ENCODE measurements at regions not wholly inside any gene's neighbourhood (a gene's known extent, or its start where the extent isn't known, plus 50 kb on each side); places are given as distances from the start of the nearest gene placed in this dataset.

GRCh38 chr20:9940329-9940728 is 94.5 kb upstream of the ANKEF1 start:
- ATAC-seq (no peak), DNase-seq (no peak)
- H3K9me3 Mint-ChIP-seq (ENCODE audit: low read depth), result no peaks in the 10 kb centered on the region
- no peak overlapping the region for H3K27ac Mint-ChIP-seq
- no peaks in the 10 kb centered on the region for H3K36me3 Mint-ChIP-seq
- H3K4me3 Mint-ChIP-seq, result no peak overlapping the region
- CTCF ChIA-PET, result no interaction called here
- H3K27me3 Mint-ChIP-seq, result peaks cover 6% of the 10 kb centered on the region
- H3K4me1 Mint-ChIP-seq, result no peaks in the 10 kb centered on the region

GRCh38 chr20:9939231-9939630 is 95.6 kb upstream of the ANKEF1 start:
- no peak overlapping the region for H3K4me3 Mint-ChIP-seq
- ATAC-seq, result no peak

GRCh38 chr20:9935285-9935684 is 96.4 kb upstream of the PAK5 start:
- DNase-seq (no peak), ATAC-seq (no peak)
- Mint-ChIP-seq H3K4me1 (no peaks in the 10 kb centered on the region), H3K27ac (no peak overlapping the region), H3K4me3 (no peak overlapping the region), H3K36me3 (no peaks in the 10 kb centered on the region), H3K9me3 (ENCODE audit: low read depth) (no peaks in the 10 kb centered on the region), H3K27me3 (peaks cover 3% of the 10 kb centered on the region)
- CTCF ChIA-PET, result no interaction called here

More at GRCh38 chr20:9939231-9939630, 95.6 kb upstream of the ANKEF1 start:
- Mint-ChIP-seq H3K4me1 (no peaks in the 10 kb centered on the region), H3K9me3 (ENCODE audit: low read depth) (no peaks in the 10 kb centered on the region), H3K27me3 (peaks cover 6% of the 10 kb centered on the region), H3K36me3 (no peaks in the 10 kb centered on the region), H3K27ac (no peak overlapping the region)
- CTCF ChIA-PET, result no interaction called here
- DNase-seq, result no peak

GRCh38 chr20:9930142-9930541 is 91.3 kb upstream of the PAK5 start:
- Mint-ChIP-seq H3K27ac (no peak overlapping the region), H3K27me3 (no peaks in the 10 kb centered on the region), H3K4me1 (no peaks in the 10 kb centered on the region), H3K4me3 (no peak overlapping the region), H3K36me3 (no peaks in the 10 kb centered on the region), H3K9me3 (ENCODE audit: low read depth) (no peaks in the 10 kb centered on the region)
- no peak for DNase-seq
- no peak for ATAC-seq
- CTCF ChIA-PET, result no interaction called here

- no peaks in the 10 kb centered on the region for H3K9me3 Mint-ChIP-seq (ENCODE audit: low read depth)
- CTCF ChIA-PET, result no interaction called here
- H3K27ac Mint-ChIP-seq, result no peak overlapping the region
- no peak overlapping the region for H3K4me3 Mint-ChIP-seq
- H3K4me1 Mint-ChIP-seq, result no peaks in the 10 kb centered on the region
- DNase-seq (no peak), ATAC-seq (no peak)
- H3K36me3 Mint-ChIP-seq, result no peaks in the 10 kb centered on the region
- no peaks in the 10 kb centered on the region for H3K27me3 Mint-ChIP-seq
Measured at GRCh38 chr20:9928955-9929354, 90.1 kb upstream of the PAK5 start.

- DNase-seq (no peak), ATAC-seq (no peak)
- H3K4me3 Mint-ChIP-seq, result no peak overlapping the region
- H3K4me1 Mint-ChIP-seq, result no peaks in the 10 kb centered on the region
- no peaks in the 10 kb centered on the region for H3K9me3 Mint-ChIP-seq (ENCODE audit: low read depth)
- CTCF ChIA-PET, result no interaction called here
- H3K27ac Mint-ChIP-seq, result no peak overlapping the region
- no peaks in the 10 kb centered on the region for H3K36me3 Mint-ChIP-seq
- H3K27me3 Mint-ChIP-seq, result no peaks in the 10 kb centered on the region
Measured at GRCh38 chr20:9928281-9928737, 89.4 kb upstream of the PAK5 start.

- Mint-ChIP-seq H3K27me3 (no peaks in the 10 kb centered on the region), H3K4me3 (no peak overlapping the region)
Measured at GRCh38 chr20:9927224-9927623, 88.3 kb upstream of the PAK5 start.

GRCh38 chr20:9926476-9926875 is 87.6 kb upstream of the PAK5 start:
- CTCF ChIA-PET, result no interaction called here
- ATAC-seq, result no peak
- H3K36me3 Mint-ChIP-seq, result no peaks in the 10 kb centered on the region
- H3K27ac Mint-ChIP-seq, result no peak overlapping the region
- H3K9me3 Mint-ChIP-seq (ENCODE audit: low read depth), result no peaks in the 10 kb centered on the region
- no peak for DNase-seq
- H3K4me3 Mint-ChIP-seq, result no peak overlapping the region
- H3K4me1 Mint-ChIP-seq, result no peaks in the 10 kb centered on the region
- H3K27me3 Mint-ChIP-seq, result no peaks in the 10 kb centered on the region

More at GRCh38 chr20:9927224-9927623, 88.3 kb upstream of the PAK5 start:
- H3K9me3 Mint-ChIP-seq (ENCODE audit: low read depth), result no peaks in the 10 kb centered on the region
- H3K27ac Mint-ChIP-seq, result no peak overlapping the region
- H3K36me3 Mint-ChIP-seq, result no peaks in the 10 kb centered on the region
- CTCF ChIA-PET, result no interaction called here
- ATAC-seq (no peak), DNase-seq (no peak)
- H3K4me1 Mint-ChIP-seq, result no peaks in the 10 kb centered on the region

GRCh38 chr20:9926007-9926406 is 87.1 kb upstream of the PAK5 start:
- ATAC-seq (no peak), DNase-seq (no peak)
- no peak overlapping the region for H3K4me3 Mint-ChIP-seq
- H3K4me1 Mint-ChIP-seq, result no peaks in the 10 kb centered on the region
- CTCF ChIA-PET, result no interaction called here
- no peaks in the 10 kb centered on the region for H3K27me3 Mint-ChIP-seq
- no peaks in the 10 kb centered on the region for H3K9me3 Mint-ChIP-seq (ENCODE audit: low read depth)
- H3K27ac Mint-ChIP-seq, result no peak overlapping the region
- H3K36me3 Mint-ChIP-seq, result no peaks in the 10 kb centered on the region

GRCh38 chr20:9923648-9924047 is 84.8 kb upstream of the PAK5 start:
- Mint-ChIP-seq H3K4me1 (no peaks in the 10 kb centered on the region), H3K36me3 (no peaks in the 10 kb centered on the region), H3K4me3 (no peak overlapping the region), H3K9me3 (ENCODE audit: low read depth) (no peaks in the 10 kb centered on the region), H3K27me3 (no peaks in the 10 kb centered on the region), H3K27ac (no peak overlapping the region)
- DNase-seq (no peak), ATAC-seq (no peak)
- CTCF ChIA-PET, result no interaction called here

- no peaks in the 10 kb centered on the region for H3K9me3 Mint-ChIP-seq (ENCODE audit: low read depth)
- H3K27me3 Mint-ChIP-seq, result peaks cover 13% of the 10 kb centered on the region
- ATAC-seq (no peak), DNase-seq (no peak)
- no peak overlapping the region for H3K4me3 Mint-ChIP-seq
- no peaks in the 10 kb centered on the region for H3K4me1 Mint-ChIP-seq
- H3K36me3 Mint-ChIP-seq, result no peaks in the 10 kb centered on the region
- CTCF ChIA-PET, result interaction anchor here (0.6 kb wide), 1 partner anchor 513 kb away, joined by 3 read pairs; no protein-coding TSS in a partner anchor
- H3K27ac Mint-ChIP-seq, result no peak overlapping the region
Measured at GRCh38 chr20:9920866-9921265, 82.0 kb upstream of the PAK5 start.

GRCh38 chr20:9919271-9920014 is 80.6 kb upstream of the PAK5 start:
- Mint-ChIP-seq H3K27me3 (peaks cover 16% of the 10 kb centered on the region), H3K27ac (no peak overlapping the region), H3K4me3 (no peak overlapping the region), H3K4me1 (no peaks in the 10 kb centered on the region), H3K36me3 (no peaks in the 10 kb centered on the region), H3K9me3 (ENCODE audit: low read depth) (no peaks in the 10 kb centered on the region)
- no peak for ATAC-seq
- CTCF ChIA-PET, result interaction anchor here (1.3 kb wide), 1 partner anchor 16 kb away, joined by 5 read pairs; no protein-coding TSS in a partner anchor
- no peak for DNase-seq

- no peaks in the 10 kb centered on the region for H3K4me1 Mint-ChIP-seq
- H3K9me3 Mint-ChIP-seq (ENCODE audit: low read depth), result no peaks in the 10 kb centered on the region
- DNase-seq, result no peak
- H3K27ac Mint-ChIP-seq, result no peak overlapping the region
- H3K36me3 Mint-ChIP-seq, result no peaks in the 10 kb centered on the region
- no peak overlapping the region for H3K4me3 Mint-ChIP-seq
- ATAC-seq, result no peak
- H3K27me3 Mint-ChIP-seq, result peaks cover 16% of the 10 kb centered on the region
- CTCF ChIA-PET, result interaction anchor here (1.3 kb wide), 1 partner anchor 15 kb away, joined by 5 read pairs; no protein-coding TSS in a partner anchor
Measured at GRCh38 chr20:9918348-9918747, 79.5 kb upstream of the PAK5 start.

- H3K4me1 Mint-ChIP-seq, result no peaks in the 10 kb centered on the region
- ATAC-seq, result no peak
- DNase-seq, result no peak
Measured at GRCh38 chr20:9916761-9917160, 77.9 kb upstream of the PAK5 start.

More at GRCh38 chr20:9916761-9917160, 77.9 kb upstream of the PAK5 start:
- Mint-ChIP-seq H3K4me3 (no peak overlapping the region), H3K9me3 (ENCODE audit: low read depth) (no peaks in the 10 kb centered on the region), H3K27ac (no peak overlapping the region), H3K36me3 (no peaks in the 10 kb centered on the region), H3K27me3 (peaks cover 16% of the 10 kb centered on the region)
- CTCF ChIA-PET, result no interaction called here
